ENCODE measurements at regions not wholly inside any gene's neighbourhood (a gene's known extent, or its start where the extent isn't known, plus 50 kb on each side); places are given as distances from the start of the nearest gene placed in this dataset.

DNA sequence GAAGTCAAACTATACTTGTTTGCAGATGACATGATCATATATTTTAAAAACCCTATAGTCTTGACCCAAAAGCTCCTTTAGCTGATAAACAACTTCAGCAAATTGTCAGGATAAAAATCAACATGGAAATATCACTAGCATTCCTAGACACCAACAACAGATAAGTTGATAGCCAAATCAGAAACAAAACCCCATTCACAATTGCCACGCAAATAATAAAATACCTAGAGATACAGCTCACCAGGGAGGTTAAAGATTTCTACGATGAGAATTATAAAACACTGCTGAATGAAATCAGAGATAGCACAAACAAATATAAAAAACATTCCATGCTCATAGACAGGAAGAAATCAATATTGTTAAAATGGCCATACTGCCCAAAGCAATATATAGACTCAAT lies 605.0 kb upstream of the GRIA3 start:
- Histone ChIP-seq H3K4me1 (no peaks in the 10 kb centered on the region), H3K27me3 (no peaks in the 10 kb centered on the region), H3K4me3 (no peak overlapping the region), H3K36me3 (no peaks in the 10 kb centered on the region), H3K27ac (no peak overlapping the region), H3K9me3 (no peaks in the 10 kb centered on the region)
- no peak for DNase-seq (ENCODE audit: low spot score in 2 of 2)
- TF ChIP-seq POLR2A (IDR thresholded peaks at IDR 0.05): no peak
- TF ChIP-seq, protein P1, sequence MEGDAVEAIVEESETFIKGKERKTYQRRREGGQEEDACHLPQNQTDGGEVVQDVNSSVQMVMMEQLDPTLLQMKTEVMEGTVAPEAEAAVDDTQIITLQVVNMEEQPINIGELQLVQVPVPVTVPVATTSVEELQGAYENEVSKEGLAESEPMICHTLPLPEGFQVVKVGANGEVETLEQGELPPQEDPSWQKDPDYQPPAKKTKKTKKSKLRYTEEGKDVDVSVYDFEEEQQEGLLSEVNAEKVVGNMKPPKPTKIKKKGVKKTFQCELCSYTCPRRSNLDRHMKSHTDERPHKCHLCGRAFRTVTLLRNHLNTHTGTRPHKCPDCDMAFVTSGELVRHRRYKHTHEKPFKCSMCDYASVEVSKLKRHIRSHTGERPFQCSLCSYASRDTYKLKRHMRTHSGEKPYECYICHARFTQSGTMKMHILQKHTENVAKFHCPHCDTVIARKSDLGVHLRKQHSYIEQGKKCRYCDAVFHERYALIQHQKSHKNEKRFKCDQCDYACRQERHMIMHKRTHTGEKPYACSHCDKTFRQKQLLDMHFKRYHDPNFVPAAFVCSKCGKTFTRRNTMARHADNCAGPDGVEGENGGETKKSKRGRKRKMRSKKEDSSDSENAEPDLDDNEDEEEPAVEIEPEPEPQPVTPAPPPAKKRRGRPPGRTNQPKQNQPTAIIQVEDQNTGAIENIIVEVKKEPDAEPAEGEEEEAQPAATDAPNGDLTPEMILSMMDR (IDR thresholded peaks at IDR 0.05): no peak
- TF ChIP-seq POLR2AphosphoS5 (IDR thresholded peaks at IDR 0.05): no peak
- intact Hi-C loops (cut with DNase I; ENCODE audit: low total_unique reads): no loop called here

DNA sequence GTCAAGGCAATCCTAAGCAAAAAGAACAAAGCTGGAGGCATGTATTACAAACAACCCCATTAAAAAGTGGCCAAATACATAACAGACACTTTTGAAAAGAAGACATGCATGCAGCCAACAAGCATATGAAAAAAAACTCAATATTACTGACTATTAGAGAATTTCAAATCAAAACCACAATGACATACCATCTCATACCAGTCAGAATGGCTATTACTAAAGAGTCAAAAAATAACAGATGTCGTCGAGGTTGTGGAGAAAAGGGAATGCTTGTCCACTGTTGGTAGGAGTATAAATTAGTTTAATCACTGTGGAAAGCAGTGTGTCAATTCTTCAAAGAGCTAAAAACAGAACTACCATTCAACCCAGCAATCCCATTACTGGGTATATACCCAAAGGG lies 604.6 kb upstream of the GRIA3 start:
- H3K27me3 ChIP-seq: no peaks in the 10 kb centered on the region
- no peak for DNase-seq (ENCODE audit: low spot score in 2 of 2)
- TF ChIP-seq POLR2AphosphoS5 (IDR thresholded peaks at IDR 0.05) (no peak), POLR2A (IDR thresholded peaks at IDR 0.05) (no peak)
- TF ChIP-seq, protein P1 (IDR thresholded peaks at IDR 0.05): no peak
- no peaks in the 10 kb centered on the region for H3K9me3 ChIP-seq
- H3K4me1 ChIP-seq: no peaks in the 10 kb centered on the region
- H3K4me3 ChIP-seq: no peak overlapping the region
- intact Hi-C loops (cut with DNase I; ENCODE audit: low total_unique reads): no loop called here
- no peaks in the 10 kb centered on the region for H3K36me3 ChIP-seq
- no peak overlapping the region for H3K27ac ChIP-seq

DNA sequence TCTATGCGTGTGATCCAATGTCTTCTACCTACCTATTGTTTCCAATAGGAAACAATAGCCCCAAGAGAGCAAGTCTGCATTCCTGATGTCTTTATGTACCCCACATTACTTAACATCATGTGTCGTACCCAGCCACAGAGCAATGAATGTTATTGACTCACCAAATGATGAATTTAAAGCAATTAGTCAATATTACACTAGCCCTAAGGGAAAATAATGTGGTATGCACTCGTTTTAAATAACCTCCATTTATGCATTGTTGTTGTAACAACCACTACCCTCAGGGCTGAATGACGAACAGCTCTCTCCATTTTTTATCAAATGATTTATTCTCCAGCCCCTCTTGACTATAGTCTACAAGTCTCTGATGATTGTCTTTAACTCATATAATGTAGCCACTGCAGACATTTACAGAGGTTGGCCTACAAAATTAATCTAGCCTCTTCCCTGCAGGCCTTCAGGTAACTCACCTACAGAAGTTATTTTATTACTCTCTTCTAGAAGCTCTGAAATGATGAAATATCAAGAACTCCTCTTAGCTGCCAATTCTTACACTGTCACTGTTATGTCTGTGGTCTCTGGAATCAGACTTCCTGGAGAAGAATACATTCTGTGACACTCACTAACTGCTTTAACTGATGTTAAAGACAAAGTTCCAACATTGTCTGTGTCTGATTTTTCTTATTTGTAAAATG lies 601.7 kb upstream of the GRIA3 start:
- TF ChIP-seq, protein P1 (IDR thresholded peaks at IDR 0.05): no peak
- no peak for TF ChIP-seq POLR2A (IDR thresholded peaks at IDR 0.05)
- no peak for TF ChIP-seq POLR2AphosphoS5 (IDR thresholded peaks at IDR 0.05)
- Histone ChIP-seq H3K27ac (peak overlapping the region in 1 of 2 donors; percentile 12), H3K4me1 (no peaks in the 10 kb centered on the region), H3K4me3 (no peak overlapping the region), H3K27me3 (no peaks in the 10 kb centered on the region), H3K9me3 (no peaks in the 10 kb centered on the region), H3K36me3 (no peaks in the 10 kb centered on the region)
- DNase-seq (ENCODE audit: low spot score in 2 of 2): no peak
- intact Hi-C loops (cut with DNase I; ENCODE audit: low total_unique reads): no loop called here

DNA sequence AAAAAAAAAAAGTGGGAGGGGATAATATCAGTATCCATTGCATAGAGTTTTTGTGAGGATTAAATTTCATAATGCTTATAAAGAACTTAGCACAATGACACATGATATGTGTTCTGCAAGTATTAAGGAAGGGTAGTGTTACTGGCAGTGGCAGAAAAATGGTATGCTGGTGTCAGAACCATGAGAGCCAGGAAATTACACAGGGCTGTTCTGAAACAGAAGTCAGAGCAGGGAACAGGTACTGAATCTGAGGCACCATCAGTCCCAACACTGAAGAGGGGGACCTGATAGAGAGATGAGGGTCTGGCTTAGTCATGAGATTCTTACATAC lies 601.1 kb upstream of the GRIA3 start:
- TF ChIP-seq POLR2A (IDR thresholded peaks at IDR 0.05) (no peak), POLR2AphosphoS5 (IDR thresholded peaks at IDR 0.05) (no peak)
- TF ChIP-seq, protein P1 (IDR thresholded peaks at IDR 0.05): no peak
- H3K27me3 ChIP-seq: no peaks in the 10 kb centered on the region
- no peak overlapping the region for H3K4me3 ChIP-seq
- H3K36me3 ChIP-seq: no peaks in the 10 kb centered on the region
- intact Hi-C loops (cut with DNase I; ENCODE audit: low total_unique reads): no loop called here
- no peaks in the 10 kb centered on the region for H3K4me1 ChIP-seq
- H3K27ac ChIP-seq: no peak overlapping the region
- no peak for DNase-seq (ENCODE audit: low spot score in 2 of 2)
- no peaks in the 10 kb centered on the region for H3K9me3 ChIP-seq

DNA sequence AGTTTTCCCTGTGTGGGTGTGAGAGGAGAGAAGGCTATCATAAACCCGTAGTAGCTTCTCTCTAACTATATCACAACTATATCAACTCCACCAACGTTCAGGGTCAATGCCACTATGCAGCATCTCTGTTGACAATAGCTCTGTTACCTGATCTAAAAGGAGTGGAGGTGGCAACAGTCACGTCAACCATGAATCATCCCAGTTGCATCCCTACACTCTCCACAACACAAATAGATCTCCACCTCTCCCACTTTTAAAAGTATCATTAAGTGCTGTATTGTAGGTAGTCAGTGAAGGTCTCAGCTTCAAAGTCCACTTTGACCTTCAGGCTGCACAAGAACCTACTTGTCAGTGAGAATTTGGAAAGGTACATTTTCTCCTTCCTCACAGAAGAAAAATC lies 600.5 kb upstream of the GRIA3 start:
- Histone ChIP-seq H3K4me3 (no peak overlapping the region), H3K9me3 (no peaks in the 10 kb centered on the region), H3K36me3 (no peaks in the 10 kb centered on the region), H3K4me1 (no peaks in the 10 kb centered on the region), H3K27ac (no peak overlapping the region), H3K27me3 (no peaks in the 10 kb centered on the region)
- TF ChIP-seq, protein P1 (IDR thresholded peaks at IDR 0.05): no peak
- TF ChIP-seq POLR2AphosphoS5 (IDR thresholded peaks at IDR 0.05) (no peak), POLR2A (IDR thresholded peaks at IDR 0.05) (no peak)
- no peak for DNase-seq (ENCODE audit: low spot score in 2 of 2)
- intact Hi-C loops (cut with DNase I; ENCODE audit: low total_unique reads): no loop called here
